ENCODE measurements at regions not wholly inside any gene's neighbourhood (a gene's known extent, or its start where the extent isn't known, plus 50 kb on each side); places are given as distances from the start of the nearest gene placed in this dataset.

GRCh38 chr12:17802657-17803641, 287.0 kb downstream of the RERGL start:
- DNase-seq, result no peak

GRCh38 chr12:17793854-17794253, 296.1 kb downstream of the RERGL start:
- DNase-seq, result no peak

DNA sequence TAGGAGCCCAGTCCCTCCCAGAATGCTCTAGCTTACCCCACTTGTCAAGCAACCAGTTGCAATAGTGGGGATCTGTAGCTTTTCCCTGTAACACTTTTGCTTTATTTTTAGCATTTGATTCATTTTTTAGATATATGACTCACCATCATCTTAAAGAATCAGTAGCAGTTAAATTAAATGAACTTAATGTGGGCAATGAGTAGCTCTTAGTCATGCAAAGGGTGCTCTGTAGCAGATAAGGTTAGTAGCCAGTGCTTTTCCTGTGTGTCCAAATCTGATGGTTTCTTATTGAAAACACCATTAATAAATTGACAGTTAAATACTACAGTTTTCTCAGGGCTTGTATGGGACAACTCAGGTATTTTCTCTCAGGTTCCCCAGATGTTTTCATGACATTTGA, 311.8 kb downstream of the RERGL start:
- DNase-seq, result no peak

DNA sequence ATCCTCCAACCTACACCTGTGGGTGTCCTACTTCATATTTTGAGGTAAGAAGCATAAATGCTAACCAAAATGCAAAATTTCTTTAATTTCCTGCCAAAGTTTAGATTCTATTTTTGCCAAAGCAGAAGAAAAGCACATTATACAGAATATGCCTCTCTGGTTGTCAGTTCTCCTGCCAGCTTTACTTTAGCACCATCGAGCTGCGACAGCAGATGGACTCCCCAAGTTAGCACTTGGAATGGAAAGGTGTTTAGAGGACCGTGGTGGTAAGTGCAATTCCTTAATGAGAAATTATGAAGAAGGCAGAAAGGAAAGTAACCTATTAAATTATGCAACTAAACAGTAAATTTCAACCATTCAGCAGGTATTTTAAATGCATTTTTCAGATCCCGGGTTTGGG, 326.6 kb downstream of the RERGL start:
- no peak for DNase-seq

- no peak for DNase-seq
Measured at GRCh38 chr12:17759982-17760381, 330.0 kb downstream of the RERGL start.
